ENCODE measurements at regions not wholly inside any gene's neighbourhood (a gene's known extent, or its start where the extent isn't known, plus 50 kb on each side); places are given as distances from the start of the nearest gene placed in this dataset.

- no peak overlapping the region for H3K27ac ChIP-seq
- no peaks in the 10 kb centered on the region for H3K36me3 ChIP-seq
- no peak overlapping the region for H3K4me3 ChIP-seq (ENCODE audit: low read depth, low read length)
- no peak for DNase-seq
- peaks cover 14% of the 10 kb centered on the region for H3K9me3 ChIP-seq (ENCODE audit: severe bottlenecking)
- H3K27me3 ChIP-seq (ENCODE audit: insufficient read depth, low read depth, severe bottlenecking), result no peaks in the 10 kb centered on the region
- TF ChIP-seq CTCF (IDR thresholded peaks at IDR 0.05; ENCODE audit: low read depth, low read length), result no peak
These were observed 212.3 kb downstream of the ICE1 start for GRCh38 chr5:5634817-5635216.

GRCh38 chr5:5633579-5633978 is 211.1 kb downstream of the ICE1 start:
- no peak for DNase-seq
- Histone ChIP-seq H3K36me3 (no peaks in the 10 kb centered on the region), H3K27me3 (ENCODE audit: insufficient read depth, low read depth, severe bottlenecking) (no peaks in the 10 kb centered on the region), H3K9me3 (ENCODE audit: severe bottlenecking) (peaks cover 14% of the 10 kb centered on the region), H3K4me3 (ENCODE audit: low read depth, low read length) (no peak overlapping the region), H3K27ac (no peak overlapping the region)
- TF ChIP-seq CTCF (IDR thresholded peaks at IDR 0.05; ENCODE audit: low read depth, low read length), result no peak

GRCh38 chr5:5632678-5633077 is 210.2 kb downstream of the ICE1 start:
- no peaks in the 10 kb centered on the region for H3K36me3 ChIP-seq
- H3K27me3 ChIP-seq (ENCODE audit: insufficient read depth, low read depth, severe bottlenecking), result no peaks in the 10 kb centered on the region
- H3K9me3 ChIP-seq (ENCODE audit: severe bottlenecking), result peaks cover 14% of the 10 kb centered on the region
- no peak overlapping the region for H3K27ac ChIP-seq
- no peak overlapping the region for H3K4me3 ChIP-seq (ENCODE audit: low read depth, low read length)
- no peak for TF ChIP-seq CTCF (IDR thresholded peaks at IDR 0.05; ENCODE audit: low read depth, low read length)
- DNase-seq, result no peak

- Histone ChIP-seq H3K36me3 (no peaks in the 10 kb centered on the region; the same call in 1 of the 2 replicates), H3K4me3 (ENCODE audit: low read depth, low read length) (no peak overlapping the region), H3K9me3 (ENCODE audit: severe bottlenecking) (peaks cover 19% of the 10 kb centered on the region), H3K27me3 (ENCODE audit: insufficient read depth, low read depth, severe bottlenecking) (no peaks in the 10 kb centered on the region), H3K27ac (no peak overlapping the region)
- no peak for DNase-seq
- no peak for TF ChIP-seq CTCF (IDR thresholded peaks at IDR 0.05; ENCODE audit: low read depth, low read length)
These were observed 207.1 kb downstream of the ICE1 start for GRCh38 chr5:5629607-5629978.

GRCh38 chr5:5628866-5629606 is 206.6 kb downstream of the ICE1 start:
- H3K4me3 ChIP-seq (ENCODE audit: low read depth, low read length), result no peak overlapping the region
- H3K27me3 ChIP-seq (ENCODE audit: insufficient read depth, low read depth, severe bottlenecking), result no peaks in the 10 kb centered on the region
- no peak for DNase-seq
- TF ChIP-seq CTCF (IDR thresholded peaks at IDR 0.05; ENCODE audit: low read depth, low read length), result no peak
- H3K27ac ChIP-seq, result no peak overlapping the region
- peaks cover 22% of the 10 kb centered on the region for H3K9me3 ChIP-seq (ENCODE audit: severe bottlenecking)
- H3K36me3 ChIP-seq, result no peaks in the 10 kb centered on the region; the same call in 1 of the 2 replicates

- Histone ChIP-seq H3K36me3 (no peaks in the 10 kb centered on the region; the same call in 1 of the 2 replicates), H3K4me3 (ENCODE audit: low read depth, low read length) (no peak overlapping the region), H3K9me3 (ENCODE audit: severe bottlenecking) (peaks cover 41% of the 10 kb centered on the region), H3K27ac (no peak overlapping the region), H3K27me3 (ENCODE audit: insufficient read depth, low read depth, severe bottlenecking) (no peaks in the 10 kb centered on the region)
- TF ChIP-seq CTCF (IDR thresholded peaks at IDR 0.05; ENCODE audit: low read depth, low read length), result no peak
- DNase-seq, result no peak
These were observed 203.9 kb downstream of the ICE1 start for GRCh38 chr5:5626412-5626811.
